HCT116 (cell line): ENCODE measurements at regions not wholly inside any gene's neighbourhood (a gene's known extent, or its start where the extent isn't known, plus 50 kb on each side); places are given as distances from the start of the nearest gene placed in this dataset.

Source experiments
- ATAC-seq: fragments of 200-7000 bp; cut with Tn5 transposase; 2 replicates; pipeline ENCODE4 v1.9.1; 2020; ENCODE audit warnings: mild to moderate bottlenecking, moderate library complexity
- BruUV-seq: library from RNA; stranded (reverse); fragments of 400-500 nt; replicated peaks from 2 replicates; lab custom pipeline; 2021; lab: Mats Ljungman, UMichigan
- CTCF ChIA-PET: fragments of 300-600 bp; sonication (Branson Sonifier 250); formaldehyde crosslinking; loops from one replicate; lab custom pipeline; 2021; ENCODE audit warnings: antibody characterized with exemption; lab: Charles Lee
- POLR2A ChIA-PET: fragments of 300-600, 350-600 bp; sonication (Branson Sonifier 250); formaldehyde crosslinking; loops from one replicate; lab custom pipeline; 2021; ENCODE audit warnings: antibody characterized with exemption; lab: Charles Lee
- RAD21 ChIA-PET, 2 experiments: fragments of 300-600 bp; sonication (Branson Sonifier 250); formaldehyde crosslinking; loops; one replicate each; lab custom pipeline; 2023; ENCODE audit warnings: low total read pairs in 2 of 2; ENCODE audit not compliant: uncharacterized antibody in 2 of 2, unreplicated experiment in 2 of 2, low non-redundant PET in 1 of 2; lab: Charles Lee
- DNase-seq: peaks from one replicate; pipeline ENCODE4 v3.0.0-alpha.2; 2010; ENCODE audit warnings: low read depth, low spot score
- H2AFZ ChIP-seq: fragments of 200-600 bp; shearing (Covaris generic), sonication (generic); 2 replicates; pipeline ENCODE4 v1.6.1; 2017; ENCODE audit warnings: low read depth, mixed run types, mixed read lengths, antibody characterized with exemption, low read length; ENCODE audit not compliant: poor library complexity, severe bottlenecking
- H3K27ac ChIP-seq: 2 replicates; pipeline ENCODE4 v1.5.1; 2012; ENCODE audit warnings: low read depth, low read length
- H3K27me3 ChIP-seq: fragments of 200-600 bp; sonication (generic); 2 replicates; pipeline ENCODE4 v1.6.1; 2016; ENCODE audit warnings: mixed run types, low read length, mixed read lengths; ENCODE audit not compliant: insufficient read depth
- H3K36me3 ChIP-seq, 2 experiments: fragments of 200-500 bp in 1 of 2; fragments of 200-600 bp in 1 of 2; sonication (Bioruptor generic) in 1 of 2; sonication (generic) in 1 of 2; 2 replicates each; pipeline versions ENCODE4 v1.5.1 to v1.6.1; 2014 to 2016; ENCODE audit warnings: low read length in 2 of 2, inconsistent platforms in 1 of 2, mixed read lengths in 1 of 2, mixed run types in 1 of 2; ENCODE audit not compliant: insufficient read depth in 2 of 2, control insufficient read depth in 1 of 2
- H3K4me1 ChIP-seq, 2 experiments: fragments of 200-600 bp in 1 of 2; sonication (generic) in 1 of 2; 2 replicates each; pipeline versions ENCODE4 v1.5.1 to v1.6.1; 2012 to 2017; ENCODE audit warnings: low read length in 2 of 2, inconsistent platforms in 1 of 2, mild to moderate bottlenecking in 1 of 2, mixed read lengths in 1 of 2, mixed run types in 1 of 2, moderate library complexity in 1 of 2; ENCODE audit not compliant: insufficient read depth in 2 of 2, control insufficient read depth in 1 of 2
- H3K4me2 ChIP-seq: fragments of 200-600 bp; sonication (generic); 2 replicates; pipeline ENCODE4 v1.6.1; 2017; ENCODE audit warnings: mixed run types, low read length, mixed read lengths
- H3K4me3 ChIP-seq, 2 experiments: fragments of 200-600 bp in 1 of 2; sonication (generic) in 1 of 2; replicated peaks in 1 of 2; 2 replicates each; pipeline ENCODE4 v1.5.1; 2011 to 2016; ENCODE audit warnings: low read length in 2 of 2, control low read depth in 1 of 2, low read depth in 1 of 2, mild to moderate bottlenecking in 1 of 2, mixed read lengths in 1 of 2, mixed run types in 1 of 2
- H3K79me2 ChIP-seq: fragments of 200-600 bp; sonication (generic); 2 replicates; pipeline ENCODE4 v1.6.1; 2017; ENCODE audit warnings: mild to moderate bottlenecking, mixed run types, low read length, moderate library complexity, mixed read lengths; ENCODE audit not compliant: insufficient read depth
- H3K9ac ChIP-seq: fragments of 200-600 bp; sonication (generic); 2 replicates; pipeline ENCODE4 v1.6.1; 2016; ENCODE audit warnings: low read length, mixed read lengths
- H3K9me2 ChIP-seq: fragments of 200-600 bp; sonication (generic), shearing (Covaris generic); 2 replicates; pipeline ENCODE4 v1.6.1; 2017; ENCODE audit warnings: mixed run types, mild to moderate bottlenecking, moderate library complexity; ENCODE audit not compliant: insufficient read depth
- H3K9me3 ChIP-seq, 2 experiments: fragments of 200-500 bp in 1 of 2; fragments of 200-600 bp in 1 of 2; sonication (Bioruptor generic) in 1 of 2; sonication (generic) in 1 of 2; 2 replicates each; pipeline ENCODE4 v1.6.1; 2014 to 2017; ENCODE audit warnings: low read length in 2 of 2, mixed read lengths in 2 of 2, inconsistent platforms in 1 of 2, low read depth in 1 of 2, mild to moderate bottlenecking in 1 of 2, mixed run types in 1 of 2, moderate library complexity in 1 of 2; ENCODE audit not compliant: control insufficient read depth in 1 of 2, insufficient read depth in 1 of 2
- H4K20me1 ChIP-seq: fragments of 200-600 bp; sonication (generic), shearing (Covaris generic); 2 replicates; pipeline ENCODE4 v1.6.1; 2017; ENCODE audit warnings: mixed run types, mild to moderate bottlenecking, moderate library complexity; ENCODE audit not compliant: insufficient read depth
- ATF3 ChIP-seq: IDR thresholded peaks from 2 replicates; pipeline ENCODE4 v1.6.1; 2012
- CTCF ChIP-seq, 3 experiments: fragments of 200-600 bp in 1 of 3; sonication (generic) in 1 of 3; IDR thresholded peaks in 2 of 3; conservative IDR thresholded peaks in 1 of 3; 2 replicates each; pipeline ENCODE4 v1.5.1; 2012 to 2017; ENCODE audit warnings: low read depth in 2 of 3, low read length in 2 of 3, antibody characterized with exemption in 1 of 3, borderline replicate concordance in 1 of 3, control low read depth in 1 of 3, mild to moderate bottlenecking in 1 of 3, mixed read lengths in 1 of 3, mixed run types in 1 of 3, moderate library complexity in 1 of 3; ENCODE audit not compliant: insufficient read depth in 1 of 3
- EGR1 ChIP-seq: IDR thresholded peaks from 2 replicates; pipeline ENCODE4 v1.6.1; 2012; ENCODE audit warnings: low read depth
- FOSL1 ChIP-seq: IDR thresholded peaks from 2 replicates; pipeline ENCODE4 v1.6.1; 2012; ENCODE audit warnings: low read depth
- MAX ChIP-seq: IDR thresholded peaks from 2 replicates; pipeline ENCODE4 v1.6.1; 2012
- POLR2A ChIP-seq: IDR thresholded peaks from 2 replicates; pipeline ENCODE4 v1.7.0; 2011; ENCODE audit warnings: borderline replicate concordance; ENCODE audit not compliant: insufficient read depth, insufficient read length; ENCODE audit errors: extremely low read depth
- RAD21 ChIP-seq: IDR thresholded peaks from 2 replicates; pipeline ENCODE4 v1.6.1; 2012; ENCODE audit warnings: low read depth, mild to moderate bottlenecking
- SIN3A ChIP-seq: IDR thresholded peaks from 2 replicates; pipeline ENCODE4 v1.6.1; 2012; ENCODE audit warnings: low read depth
- SRF ChIP-seq: IDR thresholded peaks from 2 replicates; pipeline ENCODE4 v1.6.1; 2012; ENCODE audit warnings: low read depth
- intact Hi-C: fragments of 100-400 bp; cut with micrococcal nuclease; formaldehyde crosslinking; loops from 2 replicates; pipeline ENCODE4 v1.10.0; 2022

- BruUV-seq = no TSS peak
Observed at GRCh38 chr4:3384391-3384770, 57.4 kb upstream of the HGFAC start.

More at GRCh38 chr4:3384391-3384770, 57.4 kb upstream of the HGFAC start:
- H3K4me1 ChIP-seq = peaks cover 0 to 7% of the 10 kb centered on the region in 2 experiments; a peak in 1 of 4 replicates
- H3K4me3 ChIP-seq = no peak overlapping the region
- CTCF ChIA-PET = no interaction called here
- H3K36me3 ChIP-seq = no peaks in the 10 kb centered on the region
- no peak for TF ChIP-seq MAX
- no peak for TF ChIP-seq RAD21
- TF ChIP-seq POLR2A = no peak
- TF ChIP-seq FOSL1 = no peak
- TF ChIP-seq SRF = no peak
- no peak for TF ChIP-seq CTCF (IDR thresholded peaks at IDR 0.05 in 2 of 3, conservative IDR thresholded peaks at IDR 0.05 in 1 of 3; ENCODE audit: borderline replicate concordance in 1 of 3, insufficient read depth in 1 of 3, low read depth in 2 of 3, low read length in 2 of 3)
- no peak for TF ChIP-seq SIN3A
- no peak for TF ChIP-seq EGR1
- TF ChIP-seq ATF3 = no peak
- no peak overlapping the region for H3K9ac ChIP-seq
- DNase-seq = no peak
- no peak overlapping the region for H2AFZ ChIP-seq
- RAD21 ChIA-PET = no interaction called here
- intact Hi-C loops = no loop called here
- no peaks in the 10 kb centered on the region for H3K9me2 ChIP-seq
- H3K4me2 ChIP-seq = no peak overlapping the region
- H3K27ac ChIP-seq = no peak overlapping the region
- no peaks in the 10 kb centered on the region for H3K79me2 ChIP-seq
- ATAC-seq = no peak
- H3K27me3 ChIP-seq = no peaks in the 10 kb centered on the region
- POLR2A ChIA-PET = no interaction called here
- H3K9me3 ChIP-seq = peaks cover 7 to 9% of the 10 kb centered on the region in 2 experiments; a peak in 2 of 4 replicates
- no peaks in the 10 kb centered on the region for H4K20me1 ChIP-seq
